H1 (cell line): ENCODE measurements at regions not wholly inside any gene's neighbourhood (a gene's known extent, or its start where the extent isn't known, plus 50 kb on each side); places are given as distances from the start of the nearest gene placed in this dataset.

Experiments used
- BCL11A ChIP-seq, 2 experiments: IDR thresholded peaks; one replicate each; pipeline ENCODE4 v1.6.1; 2011; ENCODE audit warnings: low read depth in 2 of 2, low read length in 2 of 2, mild to moderate bottlenecking in 2 of 2
- CEBPB ChIP-seq: IDR thresholded peaks from 2 replicates; pipeline ENCODE4 v1.6.1; 2012; ENCODE audit warnings: low read depth, low read length
- HDAC6 ChIP-seq: IDR thresholded peaks from one replicate; pipeline ENCODE4 v1.7.1; 2012; ENCODE audit warnings: low read depth, mild to moderate bottlenecking, inconsistent platforms, low read length, moderate library complexity
- JUND ChIP-seq: IDR thresholded peaks from 2 replicates; pipeline ENCODE4 v1.6.1; 2011; ENCODE audit warnings: mild to moderate bottlenecking, improper control_type of control experiment, low read length
- KDM5A ChIP-seq: fragments of 200-600 bp; IDR thresholded peaks from 2 replicates; pipeline ENCODE4 v1.7.1; 2012; ENCODE audit warnings: mild to moderate bottlenecking, low read length, inconsistent platforms, mixed read lengths
- RBBP5 ChIP-seq: IDR thresholded peaks from 2 replicates; pipeline ENCODE4 v1.7.1; 2012; ENCODE audit warnings: low read depth, mild to moderate bottlenecking, inconsistent platforms, low read length, moderate library complexity, borderline replicate concordance
- ZNF274 ChIP-seq: IDR thresholded peaks from 2 replicates; pipeline ENCODE4 v1.7.0; 2012; ENCODE audit warnings: low read length, borderline replicate concordance; ENCODE audit errors: extremely low read depth

- no peak for TF ChIP-seq KDM5A
- no peak for TF ChIP-seq HDAC6
- no peak for TF ChIP-seq JUND
- no peak for TF ChIP-seq RBBP5
- no peak for TF ChIP-seq CEBPB
- TF ChIP-seq ZNF274, result no peak
- TF ChIP-seq BCL11A (IDR thresholded peaks at IDR 0.05; ENCODE audit: low read depth in 2 of 2, low read length in 2 of 2), result no peak
These were observed 188.7 kb upstream of the ZEB2 start (continued) for GRCh38 chr2:144708626-144709025.
